ENCODE measurements at regions not wholly inside any gene's neighbourhood (a gene's known extent, or its start where the extent isn't known, plus 50 kb on each side); places are given as distances from the start of the nearest gene placed in this dataset.

DNA sequence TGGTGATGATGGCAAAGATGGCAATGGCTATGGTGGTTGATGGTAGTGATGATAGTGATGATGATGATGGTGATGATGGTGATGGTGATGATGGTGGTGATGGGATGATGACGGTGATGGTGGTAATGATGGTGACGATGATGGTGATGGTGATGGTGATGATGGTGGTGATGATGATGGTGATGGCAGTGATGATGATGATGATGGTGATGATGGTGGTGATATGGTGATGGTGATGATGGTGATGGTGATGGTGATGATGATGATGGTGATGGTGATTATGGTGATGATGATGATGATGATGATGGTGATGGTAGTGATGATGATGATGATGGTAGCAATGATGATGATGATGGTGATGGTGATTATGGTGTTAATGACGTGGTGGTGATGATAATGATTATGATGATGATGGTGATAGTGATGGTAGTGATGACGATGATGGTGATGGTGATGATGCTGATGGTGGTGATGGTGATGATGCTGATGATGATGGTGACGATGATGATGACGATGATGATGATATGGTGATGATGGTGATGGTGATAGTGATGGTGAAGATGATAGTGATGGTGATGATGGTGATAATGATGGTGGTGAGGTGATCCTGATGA, 232.1 kb downstream of the BRD1 start:
- no peak overlapping the region for H3K4me3 ChIP-seq
- no peak for DNase-seq (ENCODE audit: low spot score)
- TF ChIP-seq CTCF (IDR thresholded peaks at IDR 0.05): no peak
- H3K27ac ChIP-seq: no peak overlapping the region

- H3K27ac ChIP-seq: no peak overlapping the region
- no peak overlapping the region for H3K4me3 ChIP-seq
- DNase-seq (ENCODE audit: low spot score): no peak
- TF ChIP-seq CTCF (IDR thresholded peaks at IDR 0.05): no peak
Measured at GRCh38 chr22:49594078-49594477, 233.6 kb downstream of the BRD1 start.

GRCh38 chr22:49593509-49593908, 234.2 kb downstream of the BRD1 start:
- H3K27ac ChIP-seq: no peak overlapping the region
- no peak overlapping the region for H3K4me3 ChIP-seq
- no peak for TF ChIP-seq CTCF (IDR thresholded peaks at IDR 0.05)
- no peak for DNase-seq (ENCODE audit: low spot score)

DNA sequence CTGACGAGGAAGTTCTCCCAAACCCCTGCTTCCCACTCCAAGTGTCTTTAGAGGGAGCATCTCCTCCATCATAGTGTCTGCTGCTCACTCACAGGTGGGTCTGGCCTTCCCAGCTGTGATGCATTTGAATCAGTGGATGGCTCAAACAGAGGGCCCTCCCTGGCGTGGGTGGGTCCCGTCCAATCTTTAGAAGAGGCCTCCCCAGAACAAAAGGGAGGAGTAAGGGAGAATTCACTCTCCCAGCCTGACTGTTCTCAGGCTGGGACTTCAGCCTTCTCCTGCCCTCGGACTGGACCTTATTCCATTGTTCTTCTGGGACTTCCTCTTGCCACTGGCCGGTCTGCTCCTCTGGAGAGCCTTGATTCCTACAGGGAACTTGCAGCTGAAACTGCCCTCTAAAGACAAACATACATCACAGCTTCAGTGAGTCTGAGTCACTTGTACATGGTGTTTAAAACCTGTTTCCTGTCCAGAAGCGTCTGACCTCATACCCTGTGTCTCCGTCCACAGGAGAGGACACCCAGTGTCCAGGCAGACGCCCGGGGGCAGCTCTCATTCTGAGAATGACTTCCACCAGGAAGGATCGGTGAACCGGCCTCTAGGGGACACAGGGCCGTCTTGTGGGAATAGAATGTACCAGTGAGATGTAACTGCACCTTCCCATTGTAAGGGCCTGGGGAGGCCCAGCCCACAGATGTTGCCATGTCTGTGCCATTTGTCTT, 234.7 kb downstream of the BRD1 start:
- Histone ChIP-seq H3K27ac (no peak overlapping the region), H3K4me3 (no peak overlapping the region)
- DNase-seq (ENCODE audit: low spot score): no peak
- no peak for TF ChIP-seq CTCF (IDR thresholded peaks at IDR 0.05)

- no peak for DNase-seq (ENCODE audit: low spot score)
- TF ChIP-seq CTCF (IDR thresholded peaks at IDR 0.05): no peak
- H3K27ac ChIP-seq: no peak overlapping the region
- no peak overlapping the region for H3K4me3 ChIP-seq
Measured at GRCh38 chr22:49590851-49591445, 236.7 kb downstream of the BRD1 start.

GRCh38 chr22:49590381-49590780, 237.3 kb downstream of the BRD1 start:
- TF ChIP-seq CTCF (IDR thresholded peaks at IDR 0.05): no peak
- Histone ChIP-seq H3K27ac (no peak overlapping the region), H3K4me3 (no peak overlapping the region)
- peak; percentile 49 for DNase-seq (ENCODE audit: low spot score)

DNA sequence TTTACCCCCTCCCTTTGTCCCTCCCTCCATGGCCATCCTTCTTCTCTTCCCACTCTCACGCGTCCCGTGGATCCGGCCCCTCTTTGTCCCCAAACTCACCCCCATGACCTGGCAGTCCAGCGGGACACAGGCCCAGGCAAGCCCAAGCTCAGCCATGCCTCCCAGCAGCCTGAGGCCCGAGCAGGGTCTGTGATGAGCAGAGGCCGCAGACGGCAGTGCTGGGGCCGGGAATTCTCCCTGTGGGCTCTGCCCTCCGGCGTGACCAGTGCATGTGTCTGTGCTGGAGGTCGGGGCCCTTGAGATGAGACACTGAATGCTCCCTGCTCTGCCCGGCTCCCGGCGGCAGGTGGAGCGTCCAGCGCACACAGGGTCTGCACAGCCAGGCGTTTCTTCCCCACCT, 237.9 kb downstream of the BRD1 start:
- Histone ChIP-seq H3K4me3 (no peak overlapping the region), H3K27ac (no peak overlapping the region)
- TF ChIP-seq CTCF (IDR thresholded peaks at IDR 0.05): no peak
- DNase-seq (ENCODE audit: low spot score): no peak
